Lower leg skin (tissue), 3 donors: ENCODE measurements at regions not wholly inside any gene's neighbourhood (a gene's known extent, or its start where the extent isn't known, plus 50 kb on each side); places are given as distances from the start of the nearest gene placed in this dataset.

ENCODE experiments used
- CTCF ChIP-seq, 3 donors: fragments of 450-650 bp; IDR thresholded peaks; one replicate each; pipeline ENCODE4 v1.5.1; 2016; ENCODE audit warnings: antibody characterized with exemption in 3 of 3, mild to moderate bottlenecking in 3 of 3, moderate library complexity in 2 of 3
- POLR2A ChIP-seq, 2 donors: fragments of 450-650 bp; IDR thresholded peaks; one replicate each; pipeline ENCODE4 v1.6.1; 2016 to 2017; ENCODE audit warnings: antibody characterized with exemption in 2 of 2, mild to moderate bottlenecking in 1 of 2, moderate library complexity in 1 of 2

- no peak for TF ChIP-seq CTCF (IDR thresholded peaks at IDR 0.05)
- no peak for TF ChIP-seq POLR2A (IDR thresholded peaks at IDR 0.05)
These were observed 78.6 kb upstream of the FN1 start for GRCh38 chr2:215514516-215514915.
